SK-N-SH (cell line): ENCODE measurements at regions not wholly inside any gene's neighbourhood (a gene's known extent, or its start where the extent isn't known, plus 50 kb on each side); places are given as distances from the start of the nearest gene placed in this dataset.

ENCODE experiments used
- CTCF ChIA-PET: fragments of 300-600, 350-600 bp; formaldehyde crosslinking; extraction: SDS; loops from one replicate; lab custom pipeline; 2021; lab: Yijun Ruan, JAX
- POLR2A ChIA-PET: fragments of 350-600 bp; sonication (Branson Sonifier 250); formaldehyde crosslinking; extraction: SDS; loops from one replicate; lab custom pipeline; 2020; ENCODE audit warnings: antibody characterized with exemption, inconsistent platforms; lab: Yijun Ruan, JAX
- DNase-seq: peaks from one replicate; pipeline ENCODE4 v3.0.0; 2012
- H2AFZ ChIP-seq: fragments of 200-600 bp; sonication (generic); 2 replicates; pipeline ENCODE4 v1.8.1; 2016; ENCODE audit warnings: antibody characterized with exemption, mild to moderate bottlenecking, low read depth
- H3F3A ChIP-seq: fragments of 200-600 bp; sonication (generic); replicated peaks from 2 replicates; pipeline ENCODE3; 2016; ENCODE audit warnings: antibody characterized with exemption, mild to moderate bottlenecking; ENCODE audit not compliant: insufficient read depth
- H3K27ac ChIP-seq, 2 experiments: fragments of 200-500 bp in 1 of 2; fragments of 200-600 bp in 1 of 2; sonication (Bioruptor generic) in 1 of 2; sonication (generic), shearing (Covaris generic) in 1 of 2; 2 replicates each; pipeline versions ENCODE4 v1.5.1 to v1.6.1; 2014 to 2016; ENCODE audit warnings: low read depth in 2 of 2, inconsistent platforms in 1 of 2, low read length in 1 of 2, mild to moderate bottlenecking in 1 of 2, mixed read lengths in 1 of 2
- H3K27me3 ChIP-seq: fragments of 200-600 bp; sonication (generic), shearing (Covaris generic); 2 replicates; pipeline ENCODE4 v1.6.1; 2016; ENCODE audit warnings: mixed run types; ENCODE audit not compliant: insufficient read depth
- H3K36me3 ChIP-seq, 2 experiments: fragments of 200-500 bp in 1 of 2; fragments of 200-600 bp in 1 of 2; sonication (Bioruptor generic) in 1 of 2; sonication (generic) in 1 of 2; replicated peaks in 1 of 2; 2 replicates each; pipeline versions ENCODE3 to v1.5.1; 2014 to 2016; ENCODE audit warnings: low read length in 1 of 2, mild to moderate bottlenecking in 1 of 2; ENCODE audit not compliant: insufficient read depth in 2 of 2, control insufficient read depth in 1 of 2
- H3K4me1 ChIP-seq, 2 experiments: fragments of 200-500 bp in 1 of 2; fragments of 200-600 bp in 1 of 2; sonication (Bioruptor generic) in 1 of 2; sonication (generic), shearing (Covaris generic) in 1 of 2; 2 replicates each; pipeline versions ENCODE4 v1.5.1 to v1.6.1; 2014 to 2016; ENCODE audit warnings: low read depth in 1 of 2, low read length in 1 of 2, mixed run types in 1 of 2; ENCODE audit not compliant: insufficient read depth in 2 of 2, control insufficient read depth in 1 of 2
- H3K4me2 ChIP-seq: fragments of 200-600 bp; sonication (generic), shearing (Covaris generic); 2 replicates; pipeline ENCODE4 v1.6.1; 2017; ENCODE audit warnings: mixed run types
- H3K4me3 ChIP-seq, 2 experiments: fragments of 200-500 bp in 1 of 2; fragments of 200-600 bp in 1 of 2; sonication (Bioruptor generic) in 1 of 2; sonication (generic), shearing (Covaris generic) in 1 of 2; 2 replicates each; pipeline versions ENCODE4 v1.5.1 to v1.8.1; 2014 to 2016; ENCODE audit warnings: low read depth in 2 of 2, inconsistent platforms in 1 of 2, low read length in 1 of 2, mild to moderate bottlenecking in 1 of 2, mixed read lengths in 1 of 2, moderate library complexity in 1 of 2
- H3K79me2 ChIP-seq: fragments of 200-600 bp; sonication (generic); 2 replicates; pipeline ENCODE4 v1.8.1; 2017; ENCODE audit warnings: mild to moderate bottlenecking; ENCODE audit not compliant: insufficient read depth
- H3K9ac ChIP-seq: fragments of 200-600 bp; sonication (generic); 2 replicates; pipeline ENCODE4 v1.6.1; 2017; ENCODE audit warnings: mixed run types
- H3K9me2 ChIP-seq: fragments of 200-600 bp; sonication (generic); 2 replicates; pipeline ENCODE4 v1.6.1; 2017; ENCODE audit warnings: mixed run types
- H3K9me3 ChIP-seq: fragments of 200-600 bp; sonication (generic); 2 replicates; pipeline ENCODE4 v1.6.1; 2017; ENCODE audit warnings: mixed run types, mild to moderate bottlenecking, moderate library complexity
- H4K20me1 ChIP-seq: fragments of 200-600 bp; sonication (generic); 2 replicates; pipeline ENCODE4 v1.6.1; 2017; ENCODE audit warnings: mild to moderate bottlenecking, mixed run types; ENCODE audit not compliant: insufficient read depth
- FOXJ3 ChIP-seq: sonication (generic); formaldehyde crosslinking; IDR thresholded peaks from 2 replicates; pipeline ENCODE4 v1.5.1; 2020; ENCODE audit warnings: mild to moderate bottlenecking, missing genetic modification reagents
- GABPA ChIP-seq: IDR thresholded peaks from 2 replicates; pipeline ENCODE4 v1.4.0; 2012; ENCODE audit warnings: low read depth, mild to moderate bottlenecking
- GATA2 ChIP-seq: sonication (generic); formaldehyde crosslinking; IDR thresholded peaks from 2 replicates; pipeline ENCODE4 v1.5.0; 2020; ENCODE audit warnings: mild to moderate bottlenecking, missing genetic modification reagents
- JUND ChIP-seq: IDR thresholded peaks from 2 replicates; pipeline ENCODE4 v1.4.0; 2012
- MXI1 ChIP-seq: IDR thresholded peaks from 2 replicates; pipeline ENCODE4 v1.6.1; 2012; ENCODE audit warnings: mild to moderate bottlenecking, low read depth, low read length, improper control_type of control experiment
- NRF1 ChIP-seq: IDR thresholded peaks from 2 replicates; pipeline ENCODE4 v1.6.1; 2012; ENCODE audit warnings: low read depth, mild to moderate bottlenecking, low read length
- POLR2AphosphoS5 ChIP-seq: IDR thresholded peaks from 2 replicates; pipeline ENCODE4 v1.6.1; 2012; ENCODE audit warnings: low read depth, low read length
- RAD21 ChIP-seq: IDR thresholded peaks from 2 replicates; pipeline ENCODE4 v1.6.1; 2012; ENCODE audit warnings: mild to moderate bottlenecking, low read length
- SMC3 ChIP-seq: IDR thresholded peaks from 2 replicates; pipeline ENCODE4 v1.6.1; 2012; ENCODE audit warnings: low read depth, low read length, improper control_type of control experiment
- TEAD4 ChIP-seq: IDR thresholded peaks from 2 replicates; pipeline ENCODE4 v1.4.0; 2012; ENCODE audit warnings: mild to moderate bottlenecking, borderline replicate concordance; ENCODE audit not compliant: insufficient read depth
- USF1 ChIP-seq: IDR thresholded peaks from 2 replicates; pipeline ENCODE4 v1.4.0; 2012; ENCODE audit warnings: low read depth, borderline replicate concordance
- USF2 ChIP-seq: fragments of 150-350 bp; IDR thresholded peaks from 2 replicates; pipeline ENCODE4 v1.6.1; 2017; ENCODE audit warnings: antibody characterized with exemption, low read length, low read depth, borderline replicate concordance
- WGBS: methylation state at CpG from one replicate; pipeline ENCODE4 v1.1.6; 2017; ENCODE audit warnings: low lambda C conversion rate; 5-methylcytosine and 5-hydroxymethylcytosine counted together
- TF ChIP-seq, protein P1 (sequence below): IDR thresholded peaks from 2 replicates; pipeline ENCODE4 v1.6.1; 2012; ENCODE audit warnings: mild to moderate bottlenecking, low read depth, low read length, moderate library complexity
- TF ChIP-seq, protein P2 (sequence below): fragments of 150-350 bp; IDR thresholded peaks from 2 replicates; pipeline ENCODE4 v1.6.1; 2016; ENCODE audit warnings: mild to moderate bottlenecking, low read depth, low read length

DNA sequence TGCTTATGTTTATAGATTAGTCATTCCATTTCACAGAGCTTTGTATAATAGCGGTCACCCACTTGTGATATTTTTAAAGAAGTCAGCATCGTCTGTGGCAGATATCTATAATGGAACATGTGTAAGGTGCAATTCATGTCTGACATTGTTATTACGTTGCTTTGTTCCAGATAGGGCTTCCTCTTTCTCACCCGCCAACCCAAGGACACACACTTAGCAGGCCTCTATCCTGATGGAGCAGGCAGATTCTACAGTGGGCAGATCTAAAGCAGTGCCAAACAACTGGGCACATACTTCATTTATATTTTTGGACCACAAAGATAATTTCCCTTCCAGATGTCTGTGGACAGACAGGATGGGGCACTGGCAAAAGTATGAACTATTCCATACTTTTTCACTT is 573.1 kb downstream of the TDRD15 start (continued):
- TF ChIP-seq USF1: no peak
- TF ChIP-seq, protein P1, sequence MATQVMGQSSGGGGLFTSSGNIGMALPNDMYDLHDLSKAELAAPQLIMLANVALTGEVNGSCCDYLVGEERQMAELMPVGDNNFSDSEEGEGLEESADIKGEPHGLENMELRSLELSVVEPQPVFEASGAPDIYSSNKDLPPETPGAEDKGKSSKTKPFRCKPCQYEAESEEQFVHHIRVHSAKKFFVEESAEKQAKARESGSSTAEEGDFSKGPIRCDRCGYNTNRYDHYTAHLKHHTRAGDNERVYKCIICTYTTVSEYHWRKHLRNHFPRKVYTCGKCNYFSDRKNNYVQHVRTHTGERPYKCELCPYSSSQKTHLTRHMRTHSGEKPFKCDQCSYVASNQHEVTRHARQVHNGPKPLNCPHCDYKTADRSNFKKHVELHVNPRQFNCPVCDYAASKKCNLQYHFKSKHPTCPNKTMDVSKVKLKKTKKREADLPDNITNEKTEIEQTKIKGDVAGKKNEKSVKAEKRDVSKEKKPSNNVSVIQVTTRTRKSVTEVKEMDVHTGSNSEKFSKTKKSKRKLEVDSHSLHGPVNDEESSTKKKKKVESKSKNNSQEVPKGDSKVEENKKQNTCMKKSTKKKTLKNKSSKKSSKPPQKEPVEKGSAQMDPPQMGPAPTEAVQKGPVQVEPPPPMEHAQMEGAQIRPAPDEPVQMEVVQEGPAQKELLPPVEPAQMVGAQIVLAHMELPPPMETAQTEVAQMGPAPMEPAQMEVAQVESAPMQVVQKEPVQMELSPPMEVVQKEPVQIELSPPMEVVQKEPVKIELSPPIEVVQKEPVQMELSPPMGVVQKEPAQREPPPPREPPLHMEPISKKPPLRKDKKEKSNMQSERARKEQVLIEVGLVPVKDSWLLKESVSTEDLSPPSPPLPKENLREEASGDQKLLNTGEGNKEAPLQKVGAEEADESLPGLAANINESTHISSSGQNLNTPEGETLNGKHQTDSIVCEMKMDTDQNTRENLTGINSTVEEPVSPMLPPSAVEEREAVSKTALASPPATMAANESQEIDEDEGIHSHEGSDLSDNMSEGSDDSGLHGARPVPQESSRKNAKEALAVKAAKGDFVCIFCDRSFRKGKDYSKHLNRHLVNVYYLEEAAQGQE: no peak
- no peak for TF ChIP-seq MXI1
- TF ChIP-seq SMC3: no peak

GRCh38 chr2:21700644-21701043 is 576.9 kb downstream of the TDRD15 start:
- no peaks in the 10 kb centered on the region for H3K9me2 ChIP-seq
- POLR2A ChIA-PET: no interaction called here

GRCh38 chr2:21710031-21710430 is 586.3 kb downstream of the TDRD15 start:
- no peak overlapping the region for H3K27ac ChIP-seq
- H3K9me3 ChIP-seq: peaks cover 10% of the 10 kb centered on the region
- H3K4me3 ChIP-seq: no peak overlapping the region
- H3F3A ChIP-seq: no peaks in the 10 kb centered on the region
- no peak overlapping the region for H3K4me2 ChIP-seq
- no peak overlapping the region for H3K9ac ChIP-seq
- no peaks in the 10 kb centered on the region for H3K79me2 ChIP-seq
- CTCF ChIA-PET: no interaction called here
- no peaks in the 10 kb centered on the region for H3K4me1 ChIP-seq
- no peak for DNase-seq
- 13% methylated on average over 4 of the region's 4 CpGs for WGBS
- H2AFZ ChIP-seq: no peak overlapping the region
- POLR2A ChIA-PET: no interaction called here
- H3K27me3 ChIP-seq: no peaks in the 10 kb centered on the region
- H4K20me1 ChIP-seq: no peaks in the 10 kb centered on the region
- no peaks in the 10 kb centered on the region for H3K9me2 ChIP-seq
- no peaks in the 10 kb centered on the region for H3K36me3 ChIP-seq
- TF ChIP-seq USF2 (no peak), SMC3 (no peak), FOXJ3 (CRISPR knock-in tag) (no peak), GATA2 (CRISPR knock-in tag) (no peak), TEAD4 (no peak), RAD21 (no peak), NRF1 (no peak), JUND (no peak), MXI1 (no peak), GABPA (no peak)
- TF ChIP-seq, protein P1: no peak

More at GRCh38 chr2:21700644-21701043, 576.9 kb downstream of the TDRD15 start:
- Histone ChIP-seq H3K4me1 (no peaks in the 10 kb centered on the region), H3K9ac (no peak overlapping the region), H3K36me3 (no peaks in the 10 kb centered on the region), H4K20me1 (no peaks in the 10 kb centered on the region), H2AFZ (no peak overlapping the region), H3K9me3 (no peaks in the 10 kb centered on the region), H3K79me2 (no peaks in the 10 kb centered on the region), H3K4me2 (no peak overlapping the region), H3K27me3 (no peaks in the 10 kb centered on the region), H3K4me3 (no peak overlapping the region), H3F3A (no peaks in the 10 kb centered on the region), H3K27ac (no peak overlapping the region)
- no peak for TF ChIP-seq POLR2AphosphoS5
- TF ChIP-seq, protein P2, sequence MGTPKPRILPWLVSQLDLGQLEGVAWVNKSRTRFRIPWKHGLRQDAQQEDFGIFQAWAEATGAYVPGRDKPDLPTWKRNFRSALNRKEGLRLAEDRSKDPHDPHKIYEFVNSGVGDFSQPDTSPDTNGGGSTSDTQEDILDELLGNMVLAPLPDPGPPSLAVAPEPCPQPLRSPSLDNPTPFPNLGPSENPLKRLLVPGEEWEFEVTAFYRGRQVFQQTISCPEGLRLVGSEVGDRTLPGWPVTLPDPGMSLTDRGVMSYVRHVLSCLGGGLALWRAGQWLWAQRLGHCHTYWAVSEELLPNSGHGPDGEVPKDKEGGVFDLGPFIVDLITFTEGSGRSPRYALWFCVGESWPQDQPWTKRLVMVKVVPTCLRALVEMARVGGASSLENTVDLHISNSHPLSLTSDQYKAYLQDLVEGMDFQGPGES: no peak
- no peak for DNase-seq
- CTCF ChIA-PET: interaction anchor here (0.7 to 1.0 kb wide), 2 partner anchors 14 to 32 kb away, joined by 3 read pairs; no protein-coding TSS in a partner anchor
